ENCODE measurements at regions not wholly inside any gene's neighbourhood (a gene's known extent, or its start where the extent isn't known, plus 50 kb on each side); places are given as distances from the start of the nearest gene placed in this dataset.

GRCh38 chr3:36643192-36643591 lies 121.2 kb downstream of the DCLK3 start:
- SMC1A ChIA-PET (ENCODE audit: uncharacterized antibody, unreplicated experiment) = no interaction called here
- Histone ChIP-seq H3K4me1 (ENCODE audit: control insufficient read depth, insufficient read depth, low read length) (no peaks in the 10 kb centered on the region), H4K20me1 (ENCODE audit: control insufficient read depth, insufficient read depth) (no peaks in the 10 kb centered on the region), H3K9ac (ENCODE audit: control insufficient read depth, insufficient read depth, low read length) (no peak overlapping the region), H2AFZ (ENCODE audit: control insufficient read depth, low read depth, low read length) (no peak overlapping the region), H3K9me3 (replicated peaks; ENCODE audit: control insufficient read depth, insufficient read depth, low read length) (no peaks in the 10 kb centered on the region), H3K4me2 (ENCODE audit: control insufficient read depth, insufficient read depth) (no peak overlapping the region), H3K79me2 (ENCODE audit: control insufficient read depth, insufficient read depth, low read length) (no peaks in the 10 kb centered on the region), H3K4me3 (no peak overlapping the region), H3K27ac (ENCODE audit: control insufficient read depth, insufficient read depth) (no peak overlapping the region), H3K27me3 (replicated peaks in 1 of 2; ENCODE audit: control insufficient read depth in 2 of 2, insufficient read depth in 2 of 2, low read length in 1 of 2) (no peaks in the 10 kb centered on the region), H3K36me3 (ENCODE audit: control insufficient read depth in 2 of 2, insufficient read depth in 2 of 2, low read length in 1 of 2) (no peaks in the 10 kb centered on the region)
- intact Hi-C loops (cut with micrococcal nuclease; ENCODE audit: unreplicated experiment) = no loop called here
- in situ Hi-C loops (cut with MboI) = no loop called here
- RAD21 ChIA-PET (ENCODE audit: unreplicated experiment) = no interaction called here
- no TSS peak for BruUV-seq (replicated peaks)
- no peak for ATAC-seq
- WGBS (ENCODE audit: insufficient coverage, insufficient replicate concordance, low lambda C conversion rate, missing lambda C conversion rate) = 58% methylated on average over 8 of the region's 8 CpGs
- CTCF ChIA-PET = no interaction called here
- no peak for DNase-seq (ENCODE audit: low read depth, low spot score)
- POLR2A ChIA-PET = no interaction called here
- no peak for TF ChIP-seq MTA3 (IDR thresholded peaks at IDR 0.05; ENCODE audit: borderline replicate concordance, low read length)
- TF ChIP-seq, protein P1, sequence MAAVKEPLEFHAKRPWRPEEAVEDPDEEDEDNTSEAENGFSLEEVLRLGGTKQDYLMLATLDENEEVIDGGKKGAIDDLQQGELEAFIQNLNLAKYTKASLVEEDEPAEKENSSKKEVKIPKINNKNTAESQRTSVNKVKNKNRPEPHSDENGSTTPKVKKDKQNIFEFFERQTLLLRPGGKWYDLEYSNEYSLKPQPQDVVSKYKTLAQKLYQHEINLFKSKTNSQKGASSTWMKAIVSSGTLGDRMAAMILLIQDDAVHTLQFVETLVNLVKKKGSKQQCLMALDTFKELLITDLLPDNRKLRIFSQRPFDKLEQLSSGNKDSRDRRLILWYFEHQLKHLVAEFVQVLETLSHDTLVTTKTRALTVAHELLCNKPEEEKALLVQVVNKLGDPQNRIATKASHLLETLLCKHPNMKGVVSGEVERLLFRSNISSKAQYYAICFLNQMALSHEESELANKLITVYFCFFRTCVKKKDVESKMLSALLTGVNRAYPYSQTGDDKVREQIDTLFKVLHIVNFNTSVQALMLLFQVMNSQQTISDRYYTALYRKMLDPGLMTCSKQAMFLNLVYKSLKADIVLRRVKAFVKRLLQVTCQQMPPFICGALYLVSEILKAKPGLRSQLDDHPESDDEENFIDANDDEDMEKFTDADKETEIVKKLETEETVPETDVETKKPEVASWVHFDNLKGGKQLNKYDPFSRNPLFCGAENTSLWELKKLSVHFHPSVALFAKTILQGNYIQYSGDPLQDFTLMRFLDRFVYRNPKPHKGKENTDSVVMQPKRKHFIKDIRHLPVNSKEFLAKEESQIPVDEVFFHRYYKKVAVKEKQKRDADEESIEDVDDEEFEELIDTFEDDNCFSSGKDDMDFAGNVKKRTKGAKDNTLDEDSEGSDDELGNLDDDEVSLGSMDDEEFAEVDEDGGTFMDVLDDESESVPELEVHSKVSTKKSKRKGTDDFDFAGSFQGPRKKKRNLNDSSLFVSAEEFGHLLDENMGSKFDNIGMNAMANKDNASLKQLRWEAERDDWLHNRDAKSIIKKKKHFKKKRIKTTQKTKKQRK (IDR thresholded peaks at IDR 0.05; ENCODE audit: low read depth, low read length) = no peak
- TF ChIP-seq BMI1 (IDR thresholded peaks at IDR 0.05; ENCODE audit: borderline replicate concordance) = no peak
- TF ChIP-seq POU2F2 (IDR thresholded peaks at IDR 0.05; ENCODE audit: borderline replicate concordance, low read depth, low read length) = no peak
- no peak for TF ChIP-seq ZNF217 (IDR thresholded peaks at IDR 0.05)
- no peak for TF ChIP-seq MEF2A (IDR thresholded peaks at IDR 0.05; ENCODE audit: insufficient read depth, low read depth, low read length)
- TF ChIP-seq POLR2A (IDR thresholded peaks at IDR 0.05; ENCODE audit: low read depth, low read length) = no peak
- FAIRE-seq = no peak

Data from GM12878 (cell line).